Loucy (cell line): ENCODE measurements at regions not wholly inside any gene's neighbourhood (a gene's known extent, or its start where the extent isn't known, plus 50 kb on each side); places are given as distances from the start of the nearest gene placed in this dataset.

Experiments
- EZH2phosphoT487 ChIP-seq: fragments of 200-600 bp; IDR thresholded peaks from 2 replicates; pipeline ENCODE4 v1.6.1; 2018; ENCODE audit warnings: antibody characterized with exemption, mild to moderate bottlenecking, moderate library complexity, borderline replicate concordance
- TF ChIP-seq, protein P1 (sequence below): fragments of 200-600 bp; sonication (generic); conservative IDR thresholded peaks from 2 replicates; pipeline ENCODE4 v1.5.1; 2014; ENCODE audit warnings: mild to moderate bottlenecking, antibody characterized with exemption, low read length

DNA sequence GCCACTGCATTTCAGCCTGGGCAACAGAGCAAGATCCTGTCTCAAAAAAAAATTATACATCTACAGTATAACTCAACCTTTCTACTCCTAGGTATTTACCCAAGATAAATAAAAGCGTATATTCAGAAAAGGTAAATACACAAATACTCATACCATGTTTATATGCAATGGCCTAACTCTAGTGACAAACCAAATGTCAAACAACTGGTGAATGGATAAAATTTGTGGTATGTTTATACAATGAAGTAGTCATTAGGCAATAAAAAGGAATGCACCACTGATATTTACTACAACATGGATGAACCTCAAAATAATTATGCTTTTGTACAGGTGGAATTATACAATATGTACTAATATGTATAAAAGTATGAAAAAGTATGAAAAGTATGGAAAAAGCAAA is 174.2 kb upstream of the GORAB start:
- TF ChIP-seq, protein P1, sequence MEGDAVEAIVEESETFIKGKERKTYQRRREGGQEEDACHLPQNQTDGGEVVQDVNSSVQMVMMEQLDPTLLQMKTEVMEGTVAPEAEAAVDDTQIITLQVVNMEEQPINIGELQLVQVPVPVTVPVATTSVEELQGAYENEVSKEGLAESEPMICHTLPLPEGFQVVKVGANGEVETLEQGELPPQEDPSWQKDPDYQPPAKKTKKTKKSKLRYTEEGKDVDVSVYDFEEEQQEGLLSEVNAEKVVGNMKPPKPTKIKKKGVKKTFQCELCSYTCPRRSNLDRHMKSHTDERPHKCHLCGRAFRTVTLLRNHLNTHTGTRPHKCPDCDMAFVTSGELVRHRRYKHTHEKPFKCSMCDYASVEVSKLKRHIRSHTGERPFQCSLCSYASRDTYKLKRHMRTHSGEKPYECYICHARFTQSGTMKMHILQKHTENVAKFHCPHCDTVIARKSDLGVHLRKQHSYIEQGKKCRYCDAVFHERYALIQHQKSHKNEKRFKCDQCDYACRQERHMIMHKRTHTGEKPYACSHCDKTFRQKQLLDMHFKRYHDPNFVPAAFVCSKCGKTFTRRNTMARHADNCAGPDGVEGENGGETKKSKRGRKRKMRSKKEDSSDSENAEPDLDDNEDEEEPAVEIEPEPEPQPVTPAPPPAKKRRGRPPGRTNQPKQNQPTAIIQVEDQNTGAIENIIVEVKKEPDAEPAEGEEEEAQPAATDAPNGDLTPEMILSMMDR = no peak
- TF ChIP-seq EZH2phosphoT487 = no peak
